HG03439 (cell line): ENCODE measurements at regions not wholly inside any gene's neighbourhood (a gene's known extent, or its start where the extent isn't known, plus 50 kb on each side); places are given as distances from the start of the nearest gene placed in this dataset.

Experiments
- ATAC-seq: cut with Tn5 transposase; IDR thresholded peaks from one replicate; pipeline ENCODE4 v1.9.1; 2021; ENCODE audit warnings: mild to moderate bottlenecking, moderate library complexity; ENCODE audit not compliant: unreplicated experiment

DNA sequence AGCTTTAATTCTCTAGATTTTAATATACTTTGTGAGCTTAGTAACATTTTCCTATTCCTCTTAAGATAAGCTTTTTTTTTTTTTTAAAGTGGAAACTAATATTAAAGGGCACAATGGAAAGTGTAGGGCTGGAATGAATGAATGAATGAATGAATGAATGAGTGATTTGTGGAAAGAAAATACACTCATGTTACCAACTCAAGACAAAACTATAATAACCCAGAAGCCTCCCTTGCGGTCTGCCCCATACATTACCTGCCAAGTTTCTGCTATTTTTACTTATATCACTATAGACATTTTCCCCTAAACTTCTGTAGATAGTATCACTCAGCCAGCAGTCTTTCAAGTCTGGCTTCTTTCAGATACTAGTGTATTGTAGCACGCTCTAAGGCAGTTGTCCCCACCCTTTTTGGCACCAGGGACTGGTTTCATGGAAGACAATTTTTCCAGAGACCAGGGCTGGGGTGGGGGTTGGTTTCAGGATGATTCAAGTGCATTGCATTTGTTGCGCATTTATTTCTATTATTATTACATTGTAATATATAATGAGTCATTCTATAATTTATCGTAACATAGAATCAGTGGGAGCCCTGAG lies 932.2 kb downstream of the TBC1D22A start:
- ATAC-seq, result no peak

DNA sequence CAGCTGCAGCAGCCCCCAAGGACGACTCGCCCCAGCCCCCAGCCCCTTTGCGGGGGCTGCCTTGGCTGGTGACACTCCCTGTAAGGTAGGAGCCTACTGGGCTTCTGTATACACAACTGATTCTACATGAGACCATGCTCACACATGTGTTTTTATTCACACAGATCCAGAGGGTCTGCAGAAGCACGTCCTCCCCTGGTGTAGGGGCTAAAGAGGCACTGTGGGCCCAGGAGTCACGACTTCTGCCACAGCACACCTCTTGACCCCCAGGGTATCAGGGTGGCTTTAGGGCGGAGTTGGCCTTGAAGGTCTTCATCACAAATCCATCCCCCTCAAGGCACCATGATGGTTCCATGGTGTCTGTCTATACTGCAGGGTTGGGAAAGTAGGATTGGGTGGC lies 931.2 kb downstream of the TBC1D22A start:
- ATAC-seq, result no peak

DNA sequence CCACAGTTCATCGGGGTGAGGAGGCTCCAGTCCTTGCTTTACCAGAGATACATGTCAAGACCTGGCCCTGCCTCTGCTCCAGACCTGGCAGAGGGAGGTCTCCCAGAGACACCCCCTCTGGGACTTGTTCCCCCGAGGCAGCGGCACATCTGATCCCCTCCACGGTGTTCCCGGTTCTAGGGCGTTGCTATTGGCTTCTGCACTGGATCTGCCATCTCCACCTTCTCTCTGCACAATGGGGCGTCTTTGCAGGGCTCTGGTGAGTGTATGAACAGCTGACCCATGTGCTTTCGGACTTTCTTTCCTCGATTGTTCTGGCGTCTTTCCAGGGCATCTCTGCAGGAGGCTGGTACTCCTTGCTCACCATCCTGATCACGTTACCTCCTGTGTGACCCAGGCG lies 930.4 kb downstream of the TBC1D22A start:
- no peak for ATAC-seq

DNA sequence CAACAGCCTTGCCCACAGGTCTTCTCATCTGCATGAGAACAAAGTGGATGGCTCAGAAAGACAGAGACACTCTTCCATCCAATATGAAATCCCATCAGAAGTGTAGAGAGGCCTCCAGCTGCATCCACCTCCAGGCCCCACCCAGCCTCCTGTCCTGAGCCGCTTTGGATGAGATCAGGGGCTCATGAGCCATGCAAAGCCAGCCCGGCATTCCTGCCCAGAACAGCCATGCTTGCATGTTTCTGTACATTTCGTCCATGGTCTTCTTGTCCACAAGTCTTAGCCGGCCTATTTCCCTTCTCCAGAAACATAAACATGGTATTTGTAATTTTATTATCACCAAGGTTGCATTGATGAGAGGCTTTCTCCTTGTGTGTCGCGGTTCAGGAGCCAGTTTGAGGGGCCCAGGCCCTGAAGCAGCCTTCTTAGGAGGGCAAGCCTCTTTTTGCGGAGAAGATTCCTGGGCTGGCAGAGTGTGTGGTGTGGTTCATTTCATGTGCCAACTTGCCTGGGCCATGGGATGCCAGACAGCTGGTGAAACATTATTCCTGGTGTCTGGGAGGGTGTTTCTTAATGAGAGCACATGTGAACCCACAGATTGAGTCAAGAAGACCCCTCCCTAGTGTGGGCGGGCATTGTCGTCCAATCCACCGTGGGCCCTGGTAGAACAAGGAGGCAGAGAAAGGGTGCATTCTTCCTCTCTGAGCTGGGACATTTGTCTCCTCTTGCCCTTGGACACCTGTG lies 928.9 kb downstream of the TBC1D22A start:
- ATAC-seq, result no peak

DNA sequence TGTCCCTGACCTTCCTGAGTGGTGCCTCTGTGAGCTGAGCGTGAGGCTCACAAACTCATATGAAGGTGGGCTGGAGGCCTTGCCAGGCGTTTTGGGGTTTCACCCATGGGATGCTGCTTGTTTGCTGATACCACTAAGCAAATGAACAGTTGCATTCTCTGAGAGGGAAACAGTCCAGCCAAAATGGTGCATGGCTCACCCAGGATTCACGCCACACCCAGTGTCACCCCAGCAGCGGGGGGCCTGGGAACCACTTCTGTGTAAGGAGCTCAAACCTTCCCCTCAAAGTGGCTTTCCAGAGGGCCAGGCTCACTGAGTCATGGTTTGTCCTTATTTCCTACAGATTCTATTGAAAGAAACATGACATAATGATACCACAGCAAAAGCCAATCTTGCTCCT lies 928.1 kb downstream of the TBC1D22A start:
- ATAC-seq, result no peak

DNA sequence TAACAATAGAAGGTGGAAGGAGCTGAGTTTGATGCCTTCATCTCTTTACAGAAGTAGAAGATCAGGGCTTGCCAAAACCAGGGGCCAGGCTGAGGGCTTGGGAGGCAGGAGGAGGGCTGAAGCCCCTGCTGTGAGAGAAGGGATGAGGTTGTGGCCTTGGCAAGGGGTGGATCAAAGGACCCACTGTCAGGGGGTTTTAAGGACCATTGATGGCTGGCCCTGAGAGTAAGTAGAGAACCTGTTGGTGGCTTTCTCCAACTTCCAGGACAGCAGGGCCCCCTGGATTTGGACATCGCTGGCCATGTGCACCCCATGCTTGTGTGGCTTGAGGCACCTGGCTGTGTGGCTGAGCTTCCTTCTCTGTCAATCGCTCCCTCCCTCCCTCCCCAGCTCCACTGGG lies 927.7 kb downstream of the TBC1D22A start:
- ATAC-seq, result no peak

DNA sequence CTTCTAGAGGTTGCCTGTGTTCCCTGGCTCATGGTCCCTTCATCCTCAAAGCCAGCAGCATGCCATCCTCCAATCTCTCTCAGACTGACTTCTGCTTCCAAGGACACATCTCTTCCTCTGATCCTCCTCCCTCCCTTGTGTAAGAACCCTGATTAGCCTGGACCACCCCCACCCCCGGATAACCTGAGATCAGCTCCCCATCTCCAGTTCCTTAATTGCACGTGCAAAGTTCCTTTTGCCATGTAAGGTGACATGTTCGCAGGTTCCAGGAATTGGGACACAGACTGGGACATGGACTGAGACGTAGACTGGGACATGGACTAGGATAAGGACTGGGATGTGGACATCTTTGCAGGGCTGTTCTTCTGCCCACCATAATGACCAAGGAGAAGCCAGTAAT lies 925.3 kb downstream of the TBC1D22A start:
- no peak for ATAC-seq

DNA sequence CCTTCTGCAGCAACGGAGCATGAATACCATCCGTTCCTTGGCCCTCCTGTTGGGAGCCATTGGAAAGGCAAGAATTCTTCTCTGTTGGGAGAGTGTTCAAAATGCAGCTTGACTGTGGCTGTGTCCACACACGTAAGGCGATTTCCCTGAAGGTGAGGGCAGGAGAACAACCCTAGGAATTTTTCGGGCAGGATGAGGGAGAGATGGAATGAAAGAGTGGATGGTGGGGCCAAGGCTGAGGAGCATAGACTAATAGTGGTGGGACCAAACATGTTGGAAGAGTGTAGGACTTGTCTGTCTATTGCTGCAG lies 924.9 kb downstream of the TBC1D22A start:
- ATAC-seq, result no peak

DNA sequence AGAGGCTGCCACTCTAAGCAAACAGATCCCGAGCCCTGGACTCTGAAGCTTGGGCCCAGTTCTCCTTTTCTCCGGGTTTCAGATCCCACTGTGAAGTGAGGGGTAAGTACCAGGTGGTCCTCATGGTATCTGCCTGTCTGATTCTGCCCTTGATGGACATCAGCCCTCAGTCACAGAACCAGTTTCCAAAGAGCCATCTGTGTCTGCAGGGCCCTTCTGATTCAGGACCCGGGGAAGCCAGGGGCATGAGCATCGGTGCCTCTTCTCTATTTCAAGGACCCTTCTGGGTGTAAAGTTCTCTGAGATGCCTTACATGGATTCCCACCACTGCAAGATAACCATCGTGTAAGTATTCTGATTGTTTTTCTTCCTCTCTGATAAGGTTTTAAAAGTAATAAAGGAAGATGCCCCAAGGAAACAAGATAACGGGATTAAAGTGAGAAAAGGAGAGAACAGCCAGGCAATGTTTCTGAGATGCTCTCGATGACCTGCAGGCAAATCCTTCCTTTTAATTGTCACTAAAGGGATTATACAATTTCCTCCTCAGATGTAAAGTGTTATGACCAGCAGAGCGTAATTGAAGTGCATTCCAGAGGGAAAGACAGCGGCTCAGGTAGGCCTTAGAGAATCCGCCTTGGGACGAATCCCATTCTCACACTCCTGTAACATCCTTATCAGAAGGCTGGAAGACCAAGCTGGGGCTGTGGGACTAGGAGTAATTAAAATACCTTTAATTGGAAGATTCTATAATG lies 924.3 kb downstream of the TBC1D22A start:
- ATAC-seq, result no peak

DNA sequence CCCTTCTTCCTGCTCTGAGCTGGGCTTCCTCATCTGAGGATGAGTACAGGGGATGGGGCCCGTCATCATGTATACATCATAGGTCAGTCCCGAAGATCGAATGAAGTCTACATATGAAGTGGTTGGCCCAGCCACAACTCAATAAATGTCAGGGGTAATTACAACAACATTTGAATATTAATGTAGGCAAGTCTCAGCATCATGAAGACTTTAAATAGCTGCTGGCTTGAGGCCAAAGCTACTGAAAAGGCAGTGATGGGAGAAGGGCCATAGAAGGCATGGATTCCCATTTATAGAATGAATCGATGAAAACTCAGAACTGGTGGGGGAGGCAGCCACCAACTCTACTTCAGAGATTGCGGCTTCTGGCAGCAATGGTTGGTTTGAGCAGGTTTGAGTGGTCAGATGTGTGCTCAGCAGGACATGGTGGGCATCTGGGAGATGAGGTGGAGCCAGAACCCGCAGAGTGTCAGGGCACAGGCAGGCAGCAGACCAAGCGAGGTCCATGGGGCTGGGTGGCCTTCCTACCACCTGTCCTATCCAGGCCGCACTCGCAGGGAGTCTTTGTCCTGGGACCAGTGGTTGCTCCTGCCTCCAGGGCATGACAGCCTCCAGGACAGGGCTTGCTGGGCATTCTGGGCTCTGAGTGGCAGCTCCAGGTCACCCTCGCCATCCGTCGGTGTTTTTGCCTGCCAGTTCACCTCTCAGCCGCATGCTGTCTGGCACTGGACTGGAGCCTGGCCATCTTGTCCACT lies 919.1 kb downstream of the TBC1D22A start:
- no peak for ATAC-seq

DNA sequence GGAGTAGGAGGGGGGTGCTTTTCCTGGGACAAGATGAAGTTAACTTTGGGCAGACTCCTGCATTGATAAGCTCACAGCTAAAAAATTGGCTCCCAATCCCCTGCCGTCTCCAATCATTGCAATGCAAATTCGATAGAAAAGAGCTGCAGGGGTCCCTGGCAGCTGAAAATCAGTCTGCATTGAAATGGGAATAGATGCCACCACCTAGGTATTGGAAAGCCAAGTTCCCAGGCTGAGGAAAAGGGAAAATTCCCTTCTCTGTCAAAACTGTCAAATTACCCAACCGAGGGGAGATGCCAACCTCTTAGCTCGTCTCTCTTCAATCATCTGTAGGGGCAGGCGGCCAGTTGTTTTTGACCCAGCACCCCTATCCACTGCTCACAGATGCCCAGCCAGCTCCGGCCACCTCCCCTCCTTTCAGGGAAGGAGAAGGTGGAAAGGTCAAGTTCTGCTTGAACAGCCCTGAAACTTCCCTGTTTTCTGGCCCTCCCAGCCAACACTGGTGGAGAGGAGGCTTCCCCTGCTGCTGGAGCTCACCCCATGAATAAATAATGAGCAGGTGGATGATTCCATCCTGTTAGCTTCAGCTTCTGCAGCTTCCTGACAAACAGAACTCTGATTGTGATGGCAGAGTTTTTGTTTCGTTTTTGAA lies 916.3 kb downstream of the TBC1D22A start:
- no peak for ATAC-seq

DNA sequence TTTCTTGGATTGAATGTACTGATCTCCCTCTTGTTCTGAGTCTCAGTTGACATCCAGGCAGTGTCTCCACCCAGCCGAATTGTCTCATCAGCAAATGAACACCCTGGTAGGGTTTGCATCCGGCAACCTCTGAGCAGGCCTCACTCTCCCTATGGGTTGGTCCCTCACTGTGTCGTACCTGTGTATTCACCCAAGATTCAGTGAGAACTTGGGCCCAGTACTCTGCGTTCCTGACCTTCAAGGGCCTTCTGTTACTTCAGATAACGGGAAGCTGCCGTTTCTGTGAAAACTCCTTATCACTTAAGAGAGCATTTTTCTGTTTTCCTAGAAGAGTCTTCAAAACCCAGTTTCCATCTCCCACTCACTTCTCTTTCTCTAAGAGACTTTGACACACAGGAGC lies 915.6 kb downstream of the TBC1D22A start:
- no peak for ATAC-seq

DNA sequence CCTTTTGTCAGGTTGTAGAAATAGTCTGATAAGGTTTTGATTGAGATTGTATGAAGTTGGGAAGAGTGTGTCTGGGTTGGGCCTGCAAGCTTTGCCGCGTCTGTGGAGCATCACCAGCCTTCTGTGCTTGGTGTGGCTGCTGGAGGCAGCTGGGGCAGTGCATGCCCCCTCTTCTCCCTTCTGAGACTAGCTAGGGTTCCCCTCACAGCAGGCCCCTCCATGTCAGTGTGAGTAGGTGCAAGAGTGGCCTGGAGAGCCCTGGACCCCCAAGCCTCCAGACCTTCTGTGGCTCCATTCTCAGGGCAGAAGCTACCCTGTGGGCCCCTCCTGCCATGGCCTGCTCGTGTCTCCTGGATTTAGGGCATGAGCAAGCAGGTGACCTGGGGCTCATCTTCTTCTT lies 914.2 kb downstream of the TBC1D22A start:
- ATAC-seq, result no peak

DNA sequence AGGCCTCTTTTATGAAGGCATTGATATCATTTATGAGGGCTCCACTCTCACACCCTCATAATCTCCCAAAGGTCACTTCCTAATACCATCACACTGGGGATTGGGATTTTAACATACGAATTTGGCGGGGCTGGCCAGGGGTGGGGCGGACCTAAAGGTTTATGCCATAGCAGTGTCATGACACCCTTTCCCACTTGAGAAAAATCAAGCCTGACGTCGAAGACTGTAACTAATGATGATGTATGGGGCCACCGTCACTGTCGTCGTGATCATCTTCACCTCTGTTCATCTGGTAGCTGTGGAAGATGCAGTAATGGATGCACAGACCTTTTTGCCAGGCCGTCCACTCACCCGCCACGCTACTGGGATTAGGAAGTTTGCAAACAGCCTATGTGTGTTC lies 912.1 kb downstream of the TBC1D22A start:
- no peak for ATAC-seq

DNA sequence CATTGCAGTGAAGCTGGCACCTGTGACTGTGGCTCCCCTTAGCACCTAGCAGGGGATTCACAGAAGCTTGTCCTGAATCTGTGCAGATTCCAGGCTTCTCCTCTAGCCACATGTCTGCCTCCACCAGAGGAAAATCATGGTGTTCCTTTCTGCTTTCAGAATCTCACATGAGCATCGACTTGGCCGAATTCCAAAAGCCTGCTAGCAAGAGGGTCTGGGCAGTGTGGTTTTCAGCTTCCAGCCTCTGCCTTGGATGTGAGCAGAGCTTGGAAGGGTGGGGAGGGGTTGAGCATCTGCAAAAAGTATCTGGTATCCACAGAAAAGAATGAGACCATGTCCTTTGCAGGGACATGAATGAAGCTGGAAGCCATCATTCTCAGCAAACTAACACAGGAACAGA lies 911.1 kb downstream of the TBC1D22A start:
- no peak for ATAC-seq

DNA sequence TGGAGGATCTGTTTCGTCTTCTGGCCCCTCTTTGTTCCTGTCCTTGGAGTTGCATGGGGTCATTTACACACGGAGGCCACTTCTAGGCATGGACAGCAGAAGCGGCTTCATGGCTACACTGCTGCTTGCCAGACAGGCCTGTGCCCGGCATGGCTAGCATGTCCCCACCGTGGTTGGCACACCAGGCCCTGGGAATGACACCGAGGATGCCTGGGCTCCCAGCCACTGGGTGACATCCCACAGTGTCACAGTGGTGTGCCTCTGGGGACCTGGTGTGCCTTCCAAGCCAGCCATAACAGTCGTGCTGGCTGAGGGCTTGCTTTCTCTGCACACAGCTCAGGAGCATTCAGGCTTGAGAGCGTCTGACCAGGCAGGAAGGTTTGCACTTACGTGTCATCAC lies 910.1 kb downstream of the TBC1D22A start:
- ATAC-seq, result no peak

DNA sequence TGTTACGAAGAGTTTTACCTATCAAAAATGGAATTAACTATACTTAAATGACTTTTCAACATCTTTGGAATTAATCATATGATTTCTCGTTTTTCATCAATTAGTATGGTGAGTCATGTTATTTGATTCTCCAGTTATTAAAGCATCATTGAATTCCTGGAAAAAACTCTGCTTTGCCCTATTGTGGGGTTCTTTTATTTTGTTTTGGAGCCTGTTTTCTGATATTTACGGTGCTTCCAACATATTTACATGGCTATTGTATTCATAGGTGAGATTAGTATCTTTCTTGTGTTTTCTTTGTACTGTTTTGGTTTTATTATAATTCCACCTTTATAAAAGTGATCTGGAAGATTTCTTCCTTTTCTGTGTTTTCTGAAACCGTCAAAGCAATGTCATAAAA lies 902.7 kb downstream of the TBC1D22A start:
- ATAC-seq, result no peak

DNA sequence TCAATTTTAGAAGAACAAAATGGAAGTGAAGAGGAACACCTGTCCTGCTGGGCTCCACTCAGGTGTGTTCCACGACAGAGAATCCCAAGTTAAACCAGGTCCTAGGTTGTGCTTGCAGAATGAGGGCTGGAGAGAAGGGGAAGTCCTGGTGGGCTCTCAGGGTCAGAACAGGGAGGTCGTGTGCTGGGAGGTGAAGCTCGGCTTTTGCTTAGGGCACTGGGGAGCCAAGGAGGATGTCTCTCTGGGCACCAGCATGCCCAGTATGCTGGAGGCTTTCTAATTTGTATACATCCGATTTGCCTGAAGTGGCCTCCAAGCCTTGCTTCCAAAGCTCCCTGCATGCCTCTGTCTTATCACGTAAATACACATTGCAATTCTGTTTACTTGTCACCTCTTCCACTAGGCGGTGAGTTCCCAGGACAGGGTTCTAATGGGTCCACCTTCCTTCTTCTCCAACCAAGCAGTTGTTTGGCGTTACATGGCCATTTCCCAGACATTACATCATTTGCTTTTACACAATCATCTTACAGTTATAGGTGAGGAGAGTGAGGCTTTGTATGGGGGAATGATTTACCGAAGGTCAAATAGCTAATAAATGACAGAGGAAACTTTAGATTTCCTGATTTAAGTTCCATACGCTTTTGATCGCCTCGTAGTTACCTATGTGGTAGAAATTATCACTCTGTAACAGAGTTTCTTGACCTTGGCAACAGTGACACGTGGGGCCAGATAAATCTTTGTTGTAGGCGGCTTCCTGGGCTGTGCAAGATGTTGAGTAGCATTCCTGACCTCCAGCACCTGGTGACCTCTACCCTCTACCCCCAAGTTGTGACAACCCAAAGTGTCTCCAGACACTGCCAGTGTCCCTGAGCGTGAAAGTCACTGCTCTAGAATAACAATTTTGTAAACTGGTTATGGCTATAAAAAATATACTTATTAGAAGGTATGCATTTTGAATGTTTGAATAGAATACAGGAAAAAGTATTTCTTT lies 901.5 kb downstream of the TBC1D22A start:
- ATAC-seq, result no peak

DNA sequence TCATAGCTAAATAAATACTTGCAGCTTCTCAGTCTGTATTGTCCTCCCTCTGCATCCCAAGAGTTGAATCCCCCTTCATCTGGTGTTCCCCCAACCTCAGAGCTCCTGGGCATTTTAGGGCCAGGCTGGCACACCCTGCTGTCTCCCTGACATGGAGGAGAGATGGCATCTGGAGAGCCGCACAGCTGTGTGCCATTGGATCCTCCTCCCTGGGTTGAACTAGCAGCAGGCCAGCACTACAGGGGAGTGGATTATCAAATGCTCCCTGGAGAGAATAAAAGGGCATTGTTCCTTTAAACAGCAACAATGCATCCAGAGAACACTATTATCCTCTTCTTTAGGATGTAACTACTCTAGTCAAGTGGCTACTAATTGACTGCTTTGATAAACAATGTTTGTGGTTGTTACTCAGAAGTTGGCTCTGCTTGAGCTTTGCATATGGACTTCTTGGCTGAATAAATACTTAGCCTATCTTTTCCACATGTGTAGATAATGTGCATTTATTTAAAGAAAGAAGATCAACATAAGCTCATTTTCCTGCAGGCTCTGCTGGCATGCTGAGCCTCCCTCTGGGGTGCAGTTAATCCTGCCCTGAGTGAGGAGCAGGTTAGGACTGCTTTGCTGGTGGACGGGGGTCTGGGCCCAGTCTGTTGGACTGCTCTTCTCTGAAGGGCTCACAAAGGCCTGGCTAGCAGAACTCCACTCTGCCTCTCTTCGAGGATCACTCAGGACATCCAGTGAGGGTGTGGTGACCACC lies 897.2 kb downstream of the TBC1D22A start:
- no peak for ATAC-seq
